ENCODE measurements at regions not wholly inside any gene's neighbourhood (a gene's known extent, or its start where the extent isn't known, plus 50 kb on each side); places are given as distances from the start of the nearest gene placed in this dataset.

- no peaks in the 10 kb centered on the region for H3K4me1 ChIP-seq (ENCODE audit: control insufficient read depth, extremely low read depth, insufficient read depth, low read length)
- H3K4me2 ChIP-seq (ENCODE audit: insufficient read depth, low read length) = no peak overlapping the region
- TF ChIP-seq POLR2A (IDR thresholded peaks at IDR 0.05; ENCODE audit: low read depth, low read length) (no peak), GATA2 (IDR thresholded peaks at IDR 0.05; ENCODE audit: insufficient read depth, insufficient read length, low read depth, low read length) (no peak)
- H3K9me1 ChIP-seq (replicated peaks; ENCODE audit: control insufficient read depth, extremely low read depth, insufficient read depth, low read length) = no peaks in the 10 kb centered on the region
- H3K4me3 ChIP-seq (replicated peaks in 1 of 3; ENCODE audit: insufficient read depth in 1 of 3, low read depth in 1 of 3, low read length in 3 of 3) = no peak overlapping the region
- no peak overlapping the region for H2AFZ ChIP-seq (ENCODE audit: low read depth, low read length)
- H3K27ac ChIP-seq (ENCODE audit: insufficient read depth, low read depth, low read length) = no peak overlapping the region
- H3K9me3 ChIP-seq (replicated peaks; ENCODE audit: control insufficient read depth, insufficient read depth, low read length) = no peaks in the 10 kb centered on the region
- ChIA-PET CTCF (interaction anchor here (0.6 kb wide), 1 partner anchor 629 kb away, joined by 3 read pairs; no protein-coding TSS in a partner anchor), POLR2A (no interaction called here)
- BruUV-seq (replicated peaks) = no TSS peak
- no peaks in the 10 kb centered on the region for H3K36me3 ChIP-seq (ENCODE audit: control insufficient read depth in 2 of 2, extremely low read depth in 1 of 2, insufficient read depth in 2 of 2, low read length in 2 of 2)
- intact Hi-C loops (cut with micrococcal nuclease) = no loop called here
- no peaks in the 10 kb centered on the region for H4K20me1 ChIP-seq (replicated peaks; ENCODE audit: control insufficient read depth, extremely low read depth, insufficient read depth, low read length)
- no peak overlapping the region for H3K9ac ChIP-seq (replicated peaks; ENCODE audit: extremely low read depth, insufficient read depth, low read length)
- FAIRE-seq (no peak), DNase-seq (ENCODE audit: low read depth, low spot score) (no peak)
- H3K27me3 ChIP-seq (ENCODE audit: control insufficient read depth in 2 of 2, insufficient read depth in 2 of 2, low read length in 2 of 2) = peaks cover 11 to 20% of the 10 kb centered on the region in 2 experiments
- H3K79me2 ChIP-seq (ENCODE audit: control insufficient read depth, insufficient read depth, low read length) = no peaks in the 10 kb centered on the region
- dilution Hi-C loops (cut with MboI; ENCODE audit: extremely low pct_ligation_motif_present, low sequenced_read_pairs) = no loop called here
Measured at GRCh38 chr20:26207237-26207966, 510.7 kb upstream of the ZNF337 start.

- H3K9ac ChIP-seq (replicated peaks; ENCODE audit: extremely low read depth, insufficient read depth, low read length) = no peak overlapping the region
- POLR2A ChIA-PET = no interaction called here
- H3K27ac ChIP-seq (ENCODE audit: insufficient read depth, low read depth, low read length) = no peak overlapping the region
- FAIRE-seq (no peak), DNase-seq (ENCODE audit: low read depth, low spot score) (no peak)
- no TSS peak for BruUV-seq (replicated peaks)
- no peaks in the 10 kb centered on the region for H3K9me1 ChIP-seq (replicated peaks; ENCODE audit: control insufficient read depth, extremely low read depth, insufficient read depth, low read length)
- dilution Hi-C loops (cut with MboI; ENCODE audit: extremely low pct_ligation_motif_present, low sequenced_read_pairs) (no loop called here), intact Hi-C loops (cut with micrococcal nuclease) (no loop called here)
- TF ChIP-seq POLR2A (IDR thresholded peaks at IDR 0.05; ENCODE audit: low read depth, low read length) = no peak
- no peak for TF ChIP-seq JUN (IDR thresholded peaks at IDR 0.05; ENCODE audit: borderline replicate concordance, insufficient read depth, insufficient read length, low read depth)
- TF ChIP-seq CTCF (IDR thresholded peaks at IDR 0.05; ENCODE audit: extremely low read depth in 1 of 2, insufficient read depth in 1 of 2, low read depth in 1 of 2, low read length in 2 of 2) = no peak
- TF ChIP-seq GATA2 (IDR thresholded peaks at IDR 0.05; ENCODE audit: insufficient read depth, insufficient read length, low read depth, low read length) = no peak
- no peak for TF ChIP-seq EZH2 (IDR thresholded peaks at IDR 0.05; ENCODE audit: borderline replicate concordance, low read depth, low read length, severe bottlenecking)
- no peak for TF ChIP-seq FOS (IDR thresholded peaks at IDR 0.05; ENCODE audit: borderline replicate concordance, insufficient read depth, low read length)
- TF ChIP-seq MYC (IDR thresholded peaks at IDR 0.05; ENCODE audit: low read depth, low read length) = no peak
- TF ChIP-seq POLR2AphosphoS5 (IDR thresholded peaks at IDR 0.05; ENCODE audit: insufficient read depth, low read depth, low read length) = no peak
- no peak for TF ChIP-seq MAX (IDR thresholded peaks at IDR 0.05; ENCODE audit: insufficient read depth, insufficient read length)
- no peaks in the 10 kb centered on the region for H3K9me3 ChIP-seq (replicated peaks; ENCODE audit: control insufficient read depth, insufficient read depth, low read length)
- CTCF ChIA-PET = no interaction called here
- peaks cover 11 to 20% of the 10 kb centered on the region in 2 experiments for H3K27me3 ChIP-seq (ENCODE audit: control insufficient read depth in 2 of 2, insufficient read depth in 2 of 2, low read length in 2 of 2)
- H3K36me3 ChIP-seq (ENCODE audit: control insufficient read depth in 2 of 2, extremely low read depth in 1 of 2, insufficient read depth in 2 of 2, low read length in 2 of 2) = no peaks in the 10 kb centered on the region
- H4K20me1 ChIP-seq (replicated peaks; ENCODE audit: control insufficient read depth, extremely low read depth, insufficient read depth, low read length) = no peaks in the 10 kb centered on the region
- no peaks in the 10 kb centered on the region for H3K79me2 ChIP-seq (ENCODE audit: control insufficient read depth, insufficient read depth, low read length)
- no peak overlapping the region for H2AFZ ChIP-seq (ENCODE audit: low read depth, low read length)
- H3K4me2 ChIP-seq (ENCODE audit: insufficient read depth, low read length) = no peak overlapping the region
- no peaks in the 10 kb centered on the region for H3K4me1 ChIP-seq (ENCODE audit: control insufficient read depth, extremely low read depth, insufficient read depth, low read length)
- no peak overlapping the region for H3K4me3 ChIP-seq (replicated peaks in 1 of 3; ENCODE audit: insufficient read depth in 1 of 3, low read depth in 1 of 3, low read length in 3 of 3)
Measured at GRCh38 chr20:26205350-26205749, 508.7 kb upstream of the ZNF337 start.
